Activated CD4-positive, alpha-beta memory T cell treated with anti-CD3 and anti-CD28 coated beads for 36 hours (primary cell): ENCODE measurements at regions not wholly inside any gene's neighbourhood (a gene's known extent, or its start where the extent isn't known, plus 50 kb on each side); places are given as distances from the start of the nearest gene placed in this dataset.
A peak's percentile ranks its signal among the peaks of the same experiment; 100 is the strongest.
"Not testable (repeated sequence)": the region's sequence is repeated elsewhere in the genome, so short reads cannot be mapped to it uniquely, and the experiment has no call there.

Experiments used
- CTCF ChIA-PET: fragments of 350-600 bp; sonication (Branson Sonifier 250); formaldehyde crosslinking; loops from one replicate; lab custom pipeline; 2021; ENCODE audit warnings: antibody characterized with exemption, inconsistent platforms; lab: Charles Lee
- POLR2A ChIA-PET: fragments of 350-600 bp; sonication (Branson Sonifier 250); formaldehyde crosslinking; loops from one replicate; lab custom pipeline; 2021; ENCODE audit warnings: antibody characterized with exemption; lab: Charles Lee
- DNase-seq: peaks from one replicate; pipeline ENCODE4 v3.0.0-alpha.2; 2020
- H3K27ac Mint-ChIP-seq: one replicate; pipeline ENCODE4 v1.8.0; 2021; ENCODE audit warnings: mixed read lengths
- H3K27me3 Mint-ChIP-seq: one replicate; pipeline ENCODE4 v1.8.0; 2021; ENCODE audit warnings: mixed read lengths
- H3K36me3 Mint-ChIP-seq: one replicate; pipeline ENCODE4 v1.8.0; 2021; ENCODE audit warnings: mixed read lengths
- H3K4me1 Mint-ChIP-seq: one replicate; pipeline ENCODE4 v1.8.0; 2021; ENCODE audit warnings: low read depth, mixed read lengths
- H3K4me3 Mint-ChIP-seq: one replicate; pipeline ENCODE4 v1.8.0; 2021; ENCODE audit warnings: mild to moderate bottlenecking, mixed read lengths
- H3K9me3 Mint-ChIP-seq: one replicate; pipeline ENCODE4 v1.8.0; 2021; ENCODE audit warnings: mixed read lengths
- intact Hi-C: fragments of 100-400 bp; cut with micrococcal nuclease; formaldehyde crosslinking; loops from one replicate; pipeline ENCODE4 v1.15.1; 2023

DNA sequence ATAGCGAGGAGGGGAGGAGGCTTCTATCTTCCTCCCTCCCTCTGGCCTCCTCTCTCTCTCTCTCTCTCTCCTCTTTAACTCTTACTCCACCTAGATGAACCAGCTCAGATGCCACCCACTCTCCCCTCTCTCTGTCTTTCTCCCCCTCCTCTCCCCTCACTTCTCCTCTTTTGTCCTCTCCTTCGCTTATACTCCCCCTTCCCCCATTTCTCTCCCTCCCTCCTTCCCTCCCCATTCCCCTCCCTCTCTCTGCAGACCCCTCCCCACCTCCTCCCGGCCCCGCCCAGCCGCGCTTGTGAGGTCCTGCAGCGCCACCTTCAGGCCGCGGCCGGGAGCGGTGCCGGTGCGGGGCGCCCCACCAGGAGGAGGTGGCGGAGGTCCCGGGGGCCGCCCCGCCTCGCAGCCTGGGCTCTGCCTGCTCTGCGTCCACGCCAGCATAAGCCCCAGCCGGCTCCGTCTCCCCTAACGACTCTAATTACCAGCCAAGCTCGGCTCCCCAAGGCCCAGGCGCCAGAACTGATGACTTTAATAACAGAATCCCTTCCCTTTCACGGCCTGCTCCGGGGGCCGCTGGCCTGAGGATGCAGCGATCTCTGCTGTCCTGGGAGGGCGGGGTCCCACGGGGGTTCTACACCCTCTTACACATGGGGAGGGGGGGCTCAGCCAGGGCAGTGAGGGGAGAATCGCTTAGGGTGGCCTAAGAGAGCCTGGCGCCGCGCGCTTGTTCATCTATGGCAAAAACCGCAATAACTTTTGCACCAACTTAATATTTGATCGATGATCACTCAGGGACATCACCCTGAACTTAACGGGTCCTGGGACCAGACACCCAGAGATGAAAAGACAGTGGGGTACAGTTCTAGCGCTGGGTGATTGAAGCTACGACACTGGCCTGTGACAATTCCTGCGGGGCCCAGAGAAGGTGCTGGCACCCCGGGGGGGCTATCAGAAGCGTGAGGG is 637.3 kb downstream of the MATN1 start:
- H3K4me1 Mint-ChIP-seq, result peaks cover 2% of the 10 kb centered on the region
- ChIA-PET POLR2A (no interaction called here), CTCF (interaction anchor here (0.6 to 1.0 kb wide), 7 partner anchors 14 to 296 kb away, joined by 3 to 4 read pairs (median 3); no protein-coding TSS in a partner anchor)
- H3K4me3 Mint-ChIP-seq, result no peak overlapping the region
- H3K27ac Mint-ChIP-seq, result no peak overlapping the region
- peaks cover 37% of the 10 kb centered on the region for H3K27me3 Mint-ChIP-seq
- intact Hi-C loops, result loop anchor here (10.0 kb wide), 1 partner anchor 291 kb away; no protein-coding TSS in a partner anchor
- peaks cover 3% of the 10 kb centered on the region for H3K9me3 Mint-ChIP-seq
- peak; percentile 41 for DNase-seq
- H3K36me3 Mint-ChIP-seq, result no peaks in the 10 kb centered on the region

DNA sequence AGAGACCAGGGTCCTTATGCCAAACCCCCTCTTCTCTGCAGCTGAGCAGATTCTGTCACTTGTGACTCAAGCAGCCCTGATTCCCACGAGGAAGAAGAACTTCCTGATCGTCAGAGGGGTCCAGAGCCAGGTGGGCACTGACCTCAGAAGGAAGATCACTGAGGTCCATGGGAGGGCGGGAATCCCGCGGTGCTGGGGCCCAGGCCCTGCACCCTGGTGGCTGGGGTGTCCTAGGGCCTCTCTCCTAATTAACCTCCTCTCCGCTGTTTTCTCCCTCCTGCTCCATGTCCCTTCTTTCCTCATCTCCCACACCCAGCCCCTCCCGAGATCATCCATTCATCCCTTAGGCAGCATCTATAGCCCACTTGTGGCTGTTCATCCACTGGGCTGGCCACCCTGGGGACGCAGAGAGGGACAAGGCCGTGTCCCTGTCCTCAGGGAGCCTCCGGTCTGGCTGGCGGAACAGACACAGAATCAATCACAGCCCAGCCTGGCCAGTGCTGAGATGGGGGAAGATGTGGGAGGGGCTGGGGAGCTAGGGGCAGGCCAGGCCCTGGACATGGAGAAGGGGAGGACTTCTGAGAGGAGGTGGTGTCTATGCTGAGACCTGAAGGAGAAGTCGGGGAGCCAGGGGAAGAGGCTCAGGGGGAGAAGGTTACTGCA is 638.3 kb downstream of the MATN1 start:
- intact Hi-C loops, result loop anchor here (10.0 kb wide), 1 partner anchor 290 kb away; no protein-coding TSS in a partner anchor
- H3K27me3 Mint-ChIP-seq, result peaks cover 38% of the 10 kb centered on the region
- no peak overlapping the region for H3K27ac Mint-ChIP-seq

DNA sequence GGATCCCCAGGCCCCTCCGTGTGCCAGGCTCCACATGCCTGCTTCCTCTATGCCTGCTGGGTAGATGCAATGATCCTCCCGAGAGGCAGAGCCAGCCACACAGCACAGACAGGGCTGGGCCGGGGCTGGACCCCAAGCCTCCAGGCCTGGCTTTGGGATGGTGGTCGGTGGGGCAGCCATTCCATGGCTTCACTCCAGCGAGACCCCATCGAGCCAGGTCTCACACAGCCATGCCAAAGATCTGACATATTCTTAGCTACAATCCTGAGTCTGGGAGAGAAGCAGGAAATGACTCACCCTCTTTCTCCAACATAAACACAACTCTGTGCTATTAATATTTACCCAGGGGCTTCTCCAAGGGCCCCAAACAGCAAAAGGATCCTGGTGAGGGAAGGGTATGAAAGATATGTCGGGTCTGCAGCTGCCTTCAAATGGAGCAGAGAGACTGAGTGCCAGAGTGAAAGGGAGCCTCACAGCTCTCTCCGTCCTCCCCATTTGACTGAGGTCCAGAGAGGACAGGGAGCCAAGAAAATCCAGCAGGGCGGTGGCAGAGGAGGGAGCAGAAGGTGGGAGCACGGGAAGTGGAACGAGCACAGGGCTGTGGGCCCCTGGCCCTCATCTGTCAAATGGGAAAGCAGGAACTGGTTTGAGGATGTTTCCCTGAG is 639.5 kb downstream of the MATN1 start:
- Mint-ChIP-seq H3K4me3 (no peak overlapping the region), H3K36me3 (no peaks in the 10 kb centered on the region), H3K27ac (no peak overlapping the region), H3K9me3 (no peaks in the 10 kb centered on the region), H3K27me3 (peaks cover 30% of the 10 kb centered on the region), H3K4me1 (peaks cover 2% of the 10 kb centered on the region)
- POLR2A ChIA-PET, result no interaction called here
- intact Hi-C loops, result loop anchor here (10.0 kb wide), 1 partner anchor 289 kb away; no protein-coding TSS in a partner anchor
- CTCF ChIA-PET, result interaction anchor here (0.6 kb wide), 1 partner anchor 485 kb away, joined by 3 read pairs; no protein-coding TSS in a partner anchor
- no peak for DNase-seq

More for the DNA sequence above, 638.3 kb downstream of the MATN1 start:
- Mint-ChIP-seq H3K4me1 (peaks cover 2% of the 10 kb centered on the region), H3K9me3 (no peaks in the 10 kb centered on the region), H3K36me3 (no peaks in the 10 kb centered on the region), H3K4me3 (no peak overlapping the region)
- DNase-seq, result no peak
- ChIA-PET CTCF (interaction anchor here (0.6 to 0.8 kb wide), 6 partner anchors 13 to 295 kb away, joined by 3 to 4 read pairs (median 3); no protein-coding TSS in a partner anchor), POLR2A (no interaction called here)

DNA sequence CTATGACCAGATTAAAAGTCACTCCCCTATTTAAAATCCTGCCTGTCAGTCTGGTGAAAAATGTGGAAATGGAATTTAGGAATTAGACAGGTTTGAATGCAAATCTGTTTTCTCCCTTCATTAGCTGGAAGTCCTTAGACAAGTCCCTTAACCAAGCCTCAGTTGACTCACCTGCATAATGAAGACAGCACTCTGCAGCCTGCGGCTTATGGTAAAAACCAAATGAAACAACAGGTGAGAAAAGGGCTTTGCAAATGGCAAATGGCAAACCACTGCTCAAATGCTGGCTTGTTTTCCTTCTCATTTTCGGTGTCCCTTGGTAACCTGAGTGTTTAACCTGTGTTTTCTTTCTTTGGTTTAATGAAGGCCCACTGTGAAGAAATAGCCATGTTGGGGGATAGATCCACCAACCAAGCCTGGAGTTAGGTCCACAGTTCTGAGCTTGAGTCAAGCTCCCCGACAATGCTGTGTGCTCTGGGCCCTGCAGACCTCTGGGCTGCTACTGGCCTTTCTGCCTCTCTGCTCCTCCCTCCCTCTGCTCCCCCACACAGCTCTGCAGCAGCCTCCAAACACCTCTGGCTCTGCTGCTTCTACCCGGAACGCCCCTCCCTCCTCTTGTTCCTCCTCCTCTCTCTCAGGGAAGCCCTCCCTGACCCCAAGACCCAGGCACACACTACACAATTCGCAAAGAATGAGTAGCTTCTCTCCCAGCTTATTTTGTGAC is 641.8 kb downstream of the MATN1 start:
- Mint-ChIP-seq H3K27me3 (peaks cover 22% of the 10 kb centered on the region), H3K4me1 (peaks cover 2% of the 10 kb centered on the region), H3K27ac (no peak overlapping the region), H3K36me3 (no peaks in the 10 kb centered on the region), H3K9me3 (no peaks in the 10 kb centered on the region), H3K4me3 (no peak overlapping the region)
- ChIA-PET CTCF (no interaction called here), POLR2A (no interaction called here)
- DNase-seq, result no peak
- intact Hi-C loops, result loop anchor here (10.0 kb wide), 1 partner anchor 287 kb away; no protein-coding TSS in a partner anchor

DNA sequence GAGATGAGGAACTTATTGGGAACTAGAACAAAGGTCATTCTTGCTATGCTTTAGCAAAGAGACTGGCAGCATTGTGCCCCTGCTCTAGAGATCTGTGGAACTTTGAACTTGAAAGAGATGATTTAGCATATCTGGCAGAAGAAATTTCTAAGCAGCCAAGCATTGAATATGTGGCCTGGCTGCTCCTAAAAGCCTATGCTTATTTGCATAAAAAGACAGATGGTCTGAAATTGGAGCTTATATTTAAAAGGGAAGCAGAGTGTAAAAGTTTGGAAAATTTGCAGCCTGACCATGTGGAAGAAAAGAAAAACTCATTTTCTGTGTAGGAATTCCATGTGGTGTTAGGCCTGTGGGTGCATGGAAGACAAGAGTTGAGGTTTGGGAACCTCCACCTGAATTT is 647.5 kb downstream of the MATN1 start:
- H3K4me1 Mint-ChIP-seq, DNase-seq, CTCF ChIA-PET, H3K36me3 Mint-ChIP-seq, H3K27me3 Mint-ChIP-seq, POLR2A ChIA-PET, H3K9me3 Mint-ChIP-seq, H3K4me3 Mint-ChIP-seq, H3K27ac Mint-ChIP-seq, intact Hi-C loops: not testable (repeated sequence)

DNA sequence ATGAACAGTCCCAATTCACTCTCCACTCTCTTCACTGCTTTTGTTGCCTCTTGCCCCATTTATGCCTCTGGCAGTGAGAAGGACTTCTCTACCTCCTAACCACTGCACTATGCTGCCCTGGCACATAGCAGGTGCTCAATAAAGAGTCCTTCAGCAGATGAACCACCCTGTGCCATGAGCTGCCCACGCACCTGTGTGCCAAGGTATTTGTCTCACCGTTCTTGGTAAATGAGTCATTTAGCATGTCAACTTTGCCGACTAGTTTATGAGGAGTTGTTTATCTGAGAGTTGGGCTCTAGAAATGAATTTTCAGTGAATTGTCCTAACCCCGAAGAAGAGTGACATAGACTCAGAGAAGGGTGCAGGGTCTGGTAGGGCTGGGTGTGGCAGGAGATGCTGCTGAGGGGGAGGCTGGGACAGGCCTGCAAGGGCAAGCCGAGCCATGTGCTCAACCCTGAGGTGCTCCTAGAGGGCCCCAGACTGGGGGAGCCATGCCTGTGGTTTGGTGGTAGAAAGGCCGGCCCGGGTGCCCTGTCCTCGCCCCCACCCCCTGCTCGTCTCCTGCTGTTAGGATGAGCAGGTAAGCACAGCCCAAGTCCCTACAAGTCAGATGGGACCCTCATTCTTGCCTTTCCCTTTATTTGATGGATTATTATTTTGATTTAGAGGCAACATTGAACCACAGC is 654.5 kb downstream of the MATN1 start:
- no peaks in the 10 kb centered on the region for H3K9me3 Mint-ChIP-seq
- no peak for DNase-seq
- ChIA-PET POLR2A (no interaction called here), CTCF (no interaction called here)
- no peak overlapping the region for H3K4me3 Mint-ChIP-seq
- no peaks in the 10 kb centered on the region for H3K36me3 Mint-ChIP-seq
- H3K4me1 Mint-ChIP-seq, result no peaks in the 10 kb centered on the region
- intact Hi-C loops, result no loop called here
- H3K27me3 Mint-ChIP-seq, result peaks cover 10% of the 10 kb centered on the region
- H3K27ac Mint-ChIP-seq, result no peak overlapping the region

DNA sequence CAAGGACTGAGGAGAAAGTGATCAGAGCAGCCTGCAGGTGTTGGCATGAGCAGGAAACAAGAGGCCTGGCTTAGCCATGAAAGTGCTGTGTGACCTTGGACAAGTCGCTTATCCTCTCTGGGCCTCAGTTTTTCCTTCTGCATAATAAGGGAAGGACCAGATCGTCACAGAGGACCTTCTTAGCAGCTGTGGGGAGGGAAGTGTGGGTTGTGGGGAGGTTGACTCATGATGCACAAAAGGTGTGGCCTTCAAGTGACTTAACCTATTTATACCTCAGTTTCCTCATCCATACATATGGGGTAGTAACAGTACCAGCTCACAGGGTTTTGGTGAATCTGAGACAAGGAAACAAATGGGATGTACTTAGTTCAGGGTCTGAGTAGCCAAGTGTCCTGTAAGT is 658.8 kb downstream of the MATN1 start:
- DNase-seq, result peak; percentile 10
- Mint-ChIP-seq H3K9me3 (no peaks in the 10 kb centered on the region), H3K27ac (no peak overlapping the region), H3K4me3 (no peak overlapping the region), H3K4me1 (no peaks in the 10 kb centered on the region), H3K27me3 (peaks cover 5% of the 10 kb centered on the region), H3K36me3 (no peaks in the 10 kb centered on the region)
- ChIA-PET CTCF (no interaction called here), POLR2A (no interaction called here)
- intact Hi-C loops, result no loop called here

DNA sequence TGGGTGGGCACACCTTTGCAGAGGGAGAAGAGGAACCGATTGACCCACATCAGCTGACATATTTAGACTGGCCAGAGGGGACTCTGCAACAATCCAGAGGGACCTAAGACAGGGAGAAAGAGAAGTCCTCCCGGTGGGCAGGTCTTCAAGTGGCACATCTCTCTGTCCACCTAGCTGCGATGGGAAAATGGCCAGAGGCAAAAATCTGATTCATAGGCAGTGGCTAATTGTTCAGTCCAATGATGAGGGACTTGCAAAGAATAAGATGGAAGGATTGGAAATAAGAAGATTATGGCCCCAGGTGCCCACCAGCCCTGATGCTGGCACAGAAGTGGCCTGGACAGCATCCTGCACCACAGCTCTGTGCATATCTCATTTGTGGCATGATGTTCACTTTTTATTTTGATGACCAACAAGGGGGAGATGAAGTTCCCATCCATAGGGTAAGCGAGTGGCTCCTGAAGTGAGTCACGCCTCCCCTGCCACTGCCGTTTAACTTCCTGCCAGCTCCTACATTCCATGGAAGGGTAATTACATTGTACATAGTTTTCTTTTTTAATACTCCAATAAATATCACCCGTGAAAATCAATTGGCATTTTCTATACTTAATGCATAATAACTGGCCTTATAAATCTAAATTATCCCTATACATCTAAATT is 659.6 kb downstream of the MATN1 start:
- H3K27me3 Mint-ChIP-seq, result peaks cover 3% of the 10 kb centered on the region
- H3K36me3 Mint-ChIP-seq, result no peaks in the 10 kb centered on the region
- CTCF ChIA-PET, result no interaction called here
- H3K4me3 Mint-ChIP-seq, result no peak overlapping the region
- intact Hi-C loops, result no loop called here
- no peak overlapping the region for H3K27ac Mint-ChIP-seq
- POLR2A ChIA-PET, result no interaction called here
- H3K4me1 Mint-ChIP-seq, result no peaks in the 10 kb centered on the region
- no peaks in the 10 kb centered on the region for H3K9me3 Mint-ChIP-seq
- DNase-seq, result no peak

DNA sequence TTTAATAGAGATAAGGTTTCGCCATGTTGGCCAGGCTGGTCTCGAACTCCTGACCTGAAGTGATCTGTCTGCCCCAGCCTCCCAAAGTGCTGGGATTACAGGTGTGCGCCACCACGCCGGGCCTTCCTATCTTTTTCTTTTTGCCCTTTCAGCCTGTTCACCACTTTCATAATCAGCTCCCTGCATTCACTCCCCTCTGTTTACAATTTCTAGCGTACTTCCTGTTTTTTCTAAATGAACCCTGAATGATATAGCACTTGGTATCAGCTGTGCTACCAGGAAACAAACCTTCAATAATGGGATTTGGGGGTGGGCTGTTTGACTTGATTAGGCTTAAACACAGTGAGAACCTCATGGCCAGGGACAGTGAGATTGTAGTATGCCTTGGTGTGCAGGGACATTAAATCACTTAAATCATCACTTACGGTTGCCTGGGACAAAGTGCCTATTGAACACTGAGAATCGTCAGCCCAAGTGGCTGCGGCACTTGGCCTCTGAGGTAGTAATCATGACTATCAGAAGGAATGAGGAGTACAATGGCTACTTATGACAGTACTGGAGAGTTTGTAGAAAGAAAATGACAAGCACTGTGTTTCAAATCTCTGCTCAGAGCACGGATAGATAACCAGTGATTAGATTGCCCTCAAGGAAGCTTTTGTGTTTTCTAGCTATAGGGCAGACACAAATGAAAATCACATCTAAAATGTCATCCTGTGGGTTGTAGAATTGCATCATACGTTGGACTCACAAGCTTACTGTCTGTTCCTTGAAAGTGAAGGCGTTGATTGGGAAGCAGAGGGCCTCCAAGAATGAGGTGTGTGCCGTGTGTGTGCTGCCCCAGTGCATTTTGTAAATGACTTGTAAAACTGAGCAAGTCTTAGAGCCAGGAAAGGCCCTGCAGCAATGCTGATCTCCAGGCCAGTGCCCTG is 661.8 kb downstream of the MATN1 start:
- H3K27ac Mint-ChIP-seq, result no peak overlapping the region
- no peaks in the 10 kb centered on the region for H3K4me1 Mint-ChIP-seq
- peaks cover 7% of the 10 kb centered on the region for H3K27me3 Mint-ChIP-seq
- ChIA-PET POLR2A (no interaction called here), CTCF (no interaction called here)
- no peak for DNase-seq
- H3K36me3 Mint-ChIP-seq, result no peaks in the 10 kb centered on the region
- H3K9me3 Mint-ChIP-seq, result no peaks in the 10 kb centered on the region
- no peak overlapping the region for H3K4me3 Mint-ChIP-seq
- intact Hi-C loops, result no loop called here

DNA sequence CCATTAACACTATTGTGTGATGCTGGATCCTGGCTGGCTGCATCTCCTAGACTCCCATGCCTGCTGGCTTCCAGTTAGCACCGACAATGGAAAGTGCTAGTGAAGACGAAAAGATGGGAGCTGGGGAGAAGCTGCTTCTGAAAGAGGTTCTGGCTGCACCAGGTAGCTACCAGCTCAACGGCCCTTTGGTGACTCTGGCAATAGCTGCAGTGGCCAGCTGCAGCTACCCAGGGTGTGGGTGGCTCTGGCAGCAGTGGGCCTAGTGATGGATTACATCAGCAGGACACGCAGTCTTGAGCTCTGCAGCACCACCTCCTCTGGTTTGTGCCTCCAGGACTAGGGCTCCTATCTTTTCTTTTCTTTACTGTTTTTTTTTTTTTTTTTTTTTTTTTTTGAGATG is 662.6 kb downstream of the MATN1 start:
- intact Hi-C loops, result no loop called here
- Mint-ChIP-seq H3K27me3 (peaks cover 6% of the 10 kb centered on the region), H3K4me3 (no peak overlapping the region), H3K9me3 (no peaks in the 10 kb centered on the region), H3K27ac (no peak overlapping the region), H3K4me1 (no peaks in the 10 kb centered on the region), H3K36me3 (no peaks in the 10 kb centered on the region)
- DNase-seq, result no peak
- ChIA-PET CTCF (no interaction called here), POLR2A (no interaction called here)
